Fibroblast of the aortic adventitia (primary cell): ENCODE measurements at regions not wholly inside any gene's neighbourhood (a gene's known extent, or its start where the extent isn't known, plus 50 kb on each side); places are given as distances from the start of the nearest gene placed in this dataset.

Experiments
- DNase-seq: peaks from one replicate; pipeline ENCODE4 v3.0.0-alpha.2; 2010; ENCODE audit warnings: low read depth
- H3K4me3 ChIP-seq: 2 replicates; pipeline ENCODE4 v1.5.1; 2011; ENCODE audit warnings: low read depth, mild to moderate bottlenecking, control low read depth, low read length, moderate library complexity
- TF ChIP-seq, protein P1 (sequence below): IDR thresholded peaks from 2 replicates; pipeline ENCODE4 v1.5.1; 2011; ENCODE audit warnings: mild to moderate bottlenecking, low read length, control low read depth, inconsistent platforms; ENCODE audit not compliant: insufficient read depth

DNA sequence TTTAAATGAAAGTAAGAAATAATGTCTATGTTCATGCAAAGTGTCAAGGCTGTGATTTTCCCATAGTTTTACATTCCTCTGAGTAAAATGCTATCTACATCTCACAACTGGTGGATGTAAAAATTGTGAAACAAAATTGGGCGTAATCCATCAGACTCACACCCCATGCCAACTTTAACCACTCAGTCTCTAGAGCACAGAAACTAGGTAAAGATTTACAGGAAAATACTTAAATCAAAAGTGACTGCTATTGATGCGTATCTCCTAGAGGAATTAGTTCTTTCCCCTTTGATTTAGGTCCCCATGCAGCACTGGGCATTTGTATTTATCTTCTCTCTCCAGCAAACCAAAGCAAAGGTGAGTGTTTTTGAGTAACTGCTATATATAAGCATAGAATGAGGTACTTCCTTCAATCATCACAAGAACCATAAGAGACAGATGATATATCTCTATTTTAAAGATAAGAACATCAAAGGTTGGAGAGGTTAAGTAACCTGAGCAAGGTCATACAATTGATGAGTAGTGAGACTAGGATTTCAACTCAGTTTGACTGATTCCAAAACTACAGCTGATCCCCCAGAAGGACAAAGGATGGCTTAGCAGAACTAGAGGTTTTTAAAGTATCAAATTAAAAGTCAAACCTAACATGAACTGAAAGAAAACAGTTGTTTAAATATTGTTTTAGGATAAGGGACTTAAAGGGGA, 594.0 kb upstream of the ACVR2A start:
- TF ChIP-seq, protein P1, sequence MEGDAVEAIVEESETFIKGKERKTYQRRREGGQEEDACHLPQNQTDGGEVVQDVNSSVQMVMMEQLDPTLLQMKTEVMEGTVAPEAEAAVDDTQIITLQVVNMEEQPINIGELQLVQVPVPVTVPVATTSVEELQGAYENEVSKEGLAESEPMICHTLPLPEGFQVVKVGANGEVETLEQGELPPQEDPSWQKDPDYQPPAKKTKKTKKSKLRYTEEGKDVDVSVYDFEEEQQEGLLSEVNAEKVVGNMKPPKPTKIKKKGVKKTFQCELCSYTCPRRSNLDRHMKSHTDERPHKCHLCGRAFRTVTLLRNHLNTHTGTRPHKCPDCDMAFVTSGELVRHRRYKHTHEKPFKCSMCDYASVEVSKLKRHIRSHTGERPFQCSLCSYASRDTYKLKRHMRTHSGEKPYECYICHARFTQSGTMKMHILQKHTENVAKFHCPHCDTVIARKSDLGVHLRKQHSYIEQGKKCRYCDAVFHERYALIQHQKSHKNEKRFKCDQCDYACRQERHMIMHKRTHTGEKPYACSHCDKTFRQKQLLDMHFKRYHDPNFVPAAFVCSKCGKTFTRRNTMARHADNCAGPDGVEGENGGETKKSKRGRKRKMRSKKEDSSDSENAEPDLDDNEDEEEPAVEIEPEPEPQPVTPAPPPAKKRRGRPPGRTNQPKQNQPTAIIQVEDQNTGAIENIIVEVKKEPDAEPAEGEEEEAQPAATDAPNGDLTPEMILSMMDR = no peak
- DNase-seq = peak; percentile 15
- H3K4me3 ChIP-seq = no peak overlapping the region

GRCh38 chr2:147247749-147248148, 597.1 kb upstream of the ACVR2A start:
- DNase-seq = no peak
- TF ChIP-seq, protein P1 = no peak
- no peak overlapping the region for H3K4me3 ChIP-seq

DNA sequence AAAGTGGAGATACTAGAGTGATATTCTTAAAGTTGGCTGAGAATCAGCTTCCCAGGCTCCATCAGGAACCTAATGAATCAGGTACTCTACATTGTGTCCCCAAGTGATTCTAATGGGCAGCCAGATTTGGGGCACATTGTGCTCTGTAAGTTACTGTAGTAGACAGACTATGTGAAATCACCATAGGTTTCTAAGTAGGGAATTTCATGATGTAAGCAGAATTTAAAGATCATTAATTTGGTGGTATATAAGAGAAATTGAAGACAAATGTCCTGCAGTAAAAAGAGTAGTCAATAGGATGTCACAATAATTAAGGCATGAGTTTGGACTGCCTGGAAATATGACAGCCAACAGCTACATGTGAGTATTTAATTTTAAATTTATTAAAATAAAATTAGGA, 602.4 kb upstream of the ACVR2A start:
- no peak overlapping the region for H3K4me3 ChIP-seq
- no peak for DNase-seq
- TF ChIP-seq, protein P1 = no peak

- TF ChIP-seq, protein P1 = no peak
- no peak for DNase-seq
- H3K4me3 ChIP-seq = no peak overlapping the region
Observed at GRCh38 chr2:147236601-147237000, 608.2 kb upstream of the ACVR2A start.

GRCh38 chr2:147232225-147232669, 612.6 kb upstream of the ACVR2A start:
- DNase-seq = no peak
- TF ChIP-seq, protein P1 = no peak

GRCh38 chr2:147231607-147232006, 613.2 kb upstream of the ACVR2A start:
- no peak for DNase-seq
- TF ChIP-seq, protein P1 = no peak
- H3K4me3 ChIP-seq = no peak overlapping the region

More at GRCh38 chr2:147232225-147232669, 612.6 kb upstream of the ACVR2A start:
- H3K4me3 ChIP-seq = no peak overlapping the region

GRCh38 chr2:147231081-147231480, 613.7 kb upstream of the ACVR2A start:
- no peak for DNase-seq
- no peak overlapping the region for H3K4me3 ChIP-seq
- TF ChIP-seq, protein P1 = no peak
